ENCODE measurements at regions not wholly inside any gene's neighbourhood (a gene's known extent, or its start where the extent isn't known, plus 50 kb on each side); places are given as distances from the start of the nearest gene placed in this dataset.

DNA sequence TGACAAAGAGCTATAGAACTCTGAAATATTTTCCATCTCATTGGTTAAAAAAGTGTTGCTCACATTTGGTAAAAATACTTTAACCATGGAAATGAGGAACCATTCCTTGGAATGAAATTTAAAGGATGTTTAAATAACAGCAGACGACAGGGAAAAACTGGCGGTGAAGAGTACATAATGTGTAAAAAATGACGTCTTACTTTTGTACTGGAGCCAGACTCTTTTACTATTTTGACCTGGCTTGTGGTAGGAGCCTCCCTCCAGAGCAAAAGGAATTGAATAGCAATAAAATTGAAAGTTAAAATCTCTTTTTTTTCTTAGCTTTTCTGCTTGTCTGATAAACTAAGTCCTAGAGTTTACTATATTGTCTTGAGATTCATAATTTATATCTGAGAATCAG, 426.2 kb upstream of the KLHL1 start:
- WGBS (ENCODE audit: low lambda C conversion rate) = 2% methylated on average over 3 of the region's 3 CpGs
- BruUV-seq (replicated peaks) = no TSS peak
- in situ Hi-C loops (cut with HindIII; ENCODE audit: extremely low pct_ligation_motif_present, low pct_unique_long_range_greater_than_20kb) = no loop called here

More for the DNA sequence above, 426.2 kb upstream of the KLHL1 start:
- ChIA-PET POLR2A (no interaction called here), CTCF (ENCODE audit: low intra/inter-chr PET ratio, low total read pairs) (no interaction called here)
- intact Hi-C loops (cut with micrococcal nuclease; ENCODE audit: unreplicated experiment) = no loop called here
- Histone ChIP-seq H3K9me3 (ENCODE audit: low read length) (no peaks in the 10 kb centered on the region), H2AFZ (ENCODE audit: low read length) (no peak overlapping the region), H3K27me3 (ENCODE audit: control insufficient read depth in 1 of 2, insufficient read depth in 2 of 2, low read length in 2 of 2) (no peaks in the 10 kb centered on the region), H4K20me1 (ENCODE audit: insufficient read depth, low read length) (no peaks in the 10 kb centered on the region), H3K9ac (ENCODE audit: insufficient read depth, low read depth, low read length) (no peak overlapping the region), H3K36me3 (replicated peaks in 1 of 2; ENCODE audit: control insufficient read depth in 1 of 2, insufficient read depth in 2 of 2, low read length in 2 of 2) (no peaks in the 10 kb centered on the region), H3K4me3 (replicated peaks in 1 of 3; ENCODE audit: insufficient read depth in 1 of 3, low read depth in 2 of 3, low read length in 3 of 3) (no peak overlapping the region), H3K79me2 (ENCODE audit: insufficient read depth, low read length) (no peaks in the 10 kb centered on the region), H3K4me2 (ENCODE audit: low read depth, low read length) (no peak overlapping the region), H3K4me1 (ENCODE audit: insufficient read depth, low read length) (no peaks in the 10 kb centered on the region), H3K27ac (ENCODE audit: extremely low read length, insufficient read depth, low read length) (no peak overlapping the region)
- TF ChIP-seq, protein P1, sequence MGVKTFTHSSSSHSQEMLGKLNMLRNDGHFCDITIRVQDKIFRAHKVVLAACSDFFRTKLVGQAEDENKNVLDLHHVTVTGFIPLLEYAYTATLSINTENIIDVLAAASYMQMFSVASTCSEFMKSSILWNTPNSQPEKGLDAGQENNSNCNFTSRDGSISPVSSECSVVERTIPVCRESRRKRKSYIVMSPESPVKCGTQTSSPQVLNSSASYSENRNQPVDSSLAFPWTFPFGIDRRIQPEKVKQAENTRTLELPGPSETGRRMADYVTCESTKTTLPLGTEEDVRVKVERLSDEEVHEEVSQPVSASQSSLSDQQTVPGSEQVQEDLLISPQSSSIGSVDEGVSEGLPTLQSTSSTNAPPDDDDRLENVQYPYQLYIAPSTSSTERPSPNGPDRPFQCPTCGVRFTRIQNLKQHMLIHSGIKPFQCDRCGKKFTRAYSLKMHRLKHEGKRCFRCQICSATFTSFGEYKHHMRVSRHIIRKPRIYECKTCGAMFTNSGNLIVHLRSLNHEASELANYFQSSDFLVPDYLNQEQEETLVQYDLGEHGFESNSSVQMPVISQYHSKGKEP (CRISPR knock-in tag; IDR thresholded peaks at IDR 0.05) = no peak
- no peak for TF ChIP-seq AGO1 (IDR thresholded peaks at IDR 0.05; ENCODE audit: low read depth, low read length, poor library complexity, severe bottlenecking)
- no peak for TF ChIP-seq ZNF616 (CRISPR knock-in tag; IDR thresholded peaks at IDR 0.05; ENCODE audit: low read depth)
- no peak for TF ChIP-seq GZF1 (CRISPR knock-in tag; IDR thresholded peaks at IDR 0.05)
- no peak for TF ChIP-seq ZNF570 (CRISPR knock-in tag; IDR thresholded peaks at IDR 0.05; ENCODE audit: borderline replicate concordance)
- TF ChIP-seq ZNF775 (CRISPR knock-in tag; IDR thresholded peaks at IDR 0.05; ENCODE audit: borderline replicate concordance) = no peak
- TF ChIP-seq ZNF33A (CRISPR knock-in tag; IDR thresholded peaks at IDR 0.05; ENCODE audit: borderline replicate concordance) = no peak
- TF ChIP-seq ZNF44 (CRISPR knock-in tag; IDR thresholded peaks at IDR 0.05) = no peak
- TF ChIP-seq ZNF563 (CRISPR knock-in tag; IDR thresholded peaks at IDR 0.05) = no peak
- TF ChIP-seq ZFYVE20 (CRISPR knock-in tag; IDR thresholded peaks at IDR 0.05; ENCODE audit: borderline replicate concordance, low read depth) = no peak
- TF ChIP-seq, protein P2, sequence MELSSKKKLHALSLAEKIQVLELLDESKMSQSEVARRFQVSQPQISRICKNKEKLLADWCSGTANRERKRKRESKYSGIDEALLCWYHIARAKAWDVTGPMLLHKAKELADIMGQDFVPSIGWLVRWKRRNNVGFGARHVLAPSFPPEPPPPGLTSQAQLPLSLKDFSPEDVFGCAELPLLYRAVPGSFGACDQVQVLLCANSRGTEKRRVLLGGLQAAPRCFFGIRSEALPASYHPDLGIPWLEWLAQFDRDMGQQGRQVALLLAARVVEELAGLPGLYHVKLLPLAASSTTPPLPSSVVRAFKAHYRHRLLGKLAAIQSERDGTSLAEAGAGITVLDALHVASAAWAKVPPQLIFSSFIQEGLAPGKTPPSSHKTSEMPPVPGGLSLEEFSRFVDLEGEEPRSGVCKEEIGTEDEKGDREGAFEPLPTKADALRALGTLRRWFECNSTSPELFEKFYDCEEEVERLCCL (CRISPR knock-in tag; IDR thresholded peaks at IDR 0.05; ENCODE audit: borderline replicate concordance) = no peak
- TF ChIP-seq ZNF260 (CRISPR knock-in tag; IDR thresholded peaks at IDR 0.05; ENCODE audit: borderline replicate concordance, low read depth) = no peak
- TF ChIP-seq ZSCAN22 (CRISPR knock-in tag; IDR thresholded peaks at IDR 0.05) = no peak
- no peak for TF ChIP-seq ZFP62 (CRISPR knock-in tag; IDR thresholded peaks at IDR 0.05)
- TF ChIP-seq ETV5 (CRISPR knock-in tag; IDR thresholded peaks at IDR 0.05; ENCODE audit: borderline replicate concordance) = no peak
- DNase-seq (ENCODE audit: low spot score) = no peak
- FAIRE-seq = no peak
- ATAC-seq = no peak
